ENCODE measurements at regions not wholly inside any gene's neighbourhood (a gene's known extent, or its start where the extent isn't known, plus 50 kb on each side); places are given as distances from the start of the nearest gene placed in this dataset.

GRCh38 chr5:44183753-44184152, 205.5 kb downstream of the FGF10 start:
- Histone ChIP-seq H3K79me2 (ENCODE audit: insufficient read depth, low read length) (no peaks in the 10 kb centered on the region), H3K9me3 (ENCODE audit: low read length) (peaks cover 2% of the 10 kb centered on the region; the same call in 1 of the 2 replicates), H3K9ac (ENCODE audit: insufficient read depth, low read depth, low read length) (no peak overlapping the region), H2AFZ (ENCODE audit: low read length) (no peak overlapping the region), H3K27ac (ENCODE audit: extremely low read length, insufficient read depth, low read length) (no peak overlapping the region), H3K4me1 (ENCODE audit: insufficient read depth, low read length) (no peaks in the 10 kb centered on the region), H3K27me3 (ENCODE audit: control insufficient read depth in 1 of 2, insufficient read depth in 2 of 2, low read length in 2 of 2) (no peaks in the 10 kb centered on the region), H3K4me3 (replicated peaks in 1 of 3; ENCODE audit: insufficient read depth in 1 of 3, low read depth in 2 of 3, low read length in 3 of 3) (no peak overlapping the region), H4K20me1 (ENCODE audit: insufficient read depth, low read length) (no peaks in the 10 kb centered on the region), H3K36me3 (replicated peaks in 1 of 2; ENCODE audit: control insufficient read depth in 1 of 2, insufficient read depth in 2 of 2, low read length in 2 of 2) (no peaks in the 10 kb centered on the region), H3K4me2 (ENCODE audit: low read depth, low read length) (no peak overlapping the region)
- intact Hi-C loops (cut with micrococcal nuclease; ENCODE audit: unreplicated experiment), result no loop called here
- BruUV-seq (replicated peaks), result no TSS peak
- in situ Hi-C loops (cut with HindIII; ENCODE audit: extremely low pct_ligation_motif_present, low pct_unique_long_range_greater_than_20kb), result no loop called here
- ATAC-seq, result no peak
- no CpG with 5 or more reads among the region's 3 CpGs for WGBS (ENCODE audit: low lambda C conversion rate)
- POLR2A ChIA-PET, result no interaction called here
- no peak for DNase-seq (ENCODE audit: low spot score)
- no peak for FAIRE-seq
- CTCF ChIA-PET (ENCODE audit: low intra/inter-chr PET ratio, low total read pairs), result no interaction called here
- TF ChIP-seq ZBTB4 (CRISPR knock-in tag; IDR thresholded peaks at IDR 0.05; ENCODE audit: borderline replicate concordance) (no peak), ZBTB44 (CRISPR knock-in tag; IDR thresholded peaks at IDR 0.05) (no peak), RBAK (CRISPR knock-in tag; IDR thresholded peaks at IDR 0.05) (no peak), NRL (CRISPR knock-in tag; IDR thresholded peaks at IDR 0.05; ENCODE audit: borderline replicate concordance) (no peak), ZNF317 (CRISPR knock-in tag; IDR thresholded peaks at IDR 0.05) (no peak), ZNF780A (CRISPR knock-in tag; IDR thresholded peaks at IDR 0.05) (no peak), CEBPZ (IDR thresholded peaks at IDR 0.05; ENCODE audit: low read length) (no peak), SIN3B (IDR thresholded peaks at IDR 0.05; ENCODE audit: low read length) (no peak)

Measured in HepG2 (cell line).